Fibroblast of skin of scalp (primary cell): ENCODE measurements at regions not wholly inside any gene's neighbourhood (a gene's known extent, or its start where the extent isn't known, plus 50 kb on each side); places are given as distances from the start of the nearest gene placed in this dataset.
"Not testable (repeated sequence)": the region's sequence is repeated elsewhere in the genome, so short reads cannot be mapped to it uniquely, and the experiment has no call there.

Experiments used
- DNase-seq: peaks from one replicate; pipeline ENCODE4 v3.0.0-alpha.2; 2013

DNA sequence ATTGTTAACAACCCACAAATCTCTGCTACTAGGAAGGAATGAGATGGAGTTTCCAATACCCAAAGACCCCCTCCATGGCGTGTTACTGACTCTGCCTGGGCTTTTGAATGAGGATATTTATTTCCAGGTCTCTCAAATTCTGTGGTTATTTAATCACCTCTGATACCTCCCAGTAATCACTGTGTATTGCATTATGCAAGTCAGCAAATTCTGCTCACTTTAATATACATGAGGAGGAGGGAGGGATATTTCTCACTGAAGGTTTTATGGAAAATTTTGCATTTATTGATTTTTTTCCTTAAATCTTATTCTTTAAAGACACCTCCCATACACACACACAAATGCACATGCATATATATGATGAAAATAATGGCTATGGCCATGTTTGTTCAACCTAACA is 962.9 kb downstream of the VRK1 start:
- DNase-seq, result no peak

- no peak for DNase-seq
These were observed 965.2 kb downstream of the VRK1 start for GRCh38 chr14:97762386-97762785.

- DNase-seq, result no peak
These were observed 974.3 kb downstream of the VRK1 start for GRCh38 chr14:97771340-97772045.

DNA sequence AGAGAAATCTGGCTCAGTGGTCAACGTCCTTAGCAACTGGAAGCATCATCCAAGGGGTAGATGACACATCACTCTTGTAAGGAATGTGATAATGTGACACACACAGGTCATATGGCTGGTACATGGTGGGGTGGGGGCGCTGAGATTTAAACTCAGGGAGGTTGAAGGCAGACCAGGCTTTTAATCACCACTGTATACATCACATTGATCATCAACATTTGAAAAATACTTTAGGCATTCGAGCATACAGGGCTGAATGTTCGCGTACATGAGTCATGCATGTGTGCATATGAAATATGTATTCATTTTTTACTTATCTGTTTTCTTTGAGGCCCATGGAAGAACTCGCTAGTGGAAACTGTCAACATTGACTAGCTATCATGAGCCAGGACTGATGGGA is 976.4 kb downstream of the VRK1 start:
- DNase-seq, result no peak

- no peak for DNase-seq
These were observed 979.8 kb downstream of the VRK1 start for GRCh38 chr14:97776890-97777558.

GRCh38 chr14:97777622-97778355 is 980.6 kb downstream of the VRK1 start:
- no peak for DNase-seq

- DNase-seq, result no peak
These were observed 982.0 kb downstream of the VRK1 start for GRCh38 chr14:97779140-97779539.

DNA sequence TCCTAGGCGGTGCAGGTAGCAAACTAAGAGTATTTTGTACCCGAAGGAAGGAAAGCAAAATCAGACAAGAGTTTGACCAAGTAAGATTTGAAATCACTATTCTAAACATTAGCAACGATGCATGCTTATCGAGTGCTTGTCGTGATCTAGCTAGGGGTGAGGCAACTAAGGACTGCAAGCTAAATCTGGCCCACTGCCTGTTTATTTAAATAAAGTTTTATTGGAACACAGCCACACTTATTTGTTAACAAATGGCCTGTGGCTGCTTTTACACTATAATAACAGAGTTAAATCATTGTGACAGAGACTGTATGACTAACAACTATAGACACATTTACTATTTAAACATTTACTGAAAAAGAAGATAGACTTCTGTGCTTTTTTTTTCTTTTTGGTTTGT is 983.6 kb downstream of the VRK1 start:
- no peak for DNase-seq

DNA sequence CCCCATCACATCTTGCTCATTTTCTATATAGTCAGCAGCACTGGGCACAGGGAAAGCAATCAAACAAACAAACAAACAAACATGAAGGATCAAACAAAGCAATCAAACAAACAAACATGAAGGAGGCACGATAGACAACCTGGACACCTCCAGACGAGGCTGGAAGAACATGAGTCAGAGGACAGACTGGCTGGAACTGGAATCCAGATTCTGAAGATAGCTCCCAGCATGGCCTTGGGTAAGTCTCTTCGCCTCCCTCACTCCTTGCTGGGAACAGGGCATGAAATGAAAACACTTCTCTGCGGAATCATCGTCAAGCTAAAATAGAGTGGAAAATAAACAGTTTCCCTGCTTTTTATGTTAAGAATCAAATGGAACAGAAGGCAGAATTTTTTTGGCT is 984.8 kb downstream of the VRK1 start:
- no peak for DNase-seq

GRCh38 chr14:97782871-97783414 is 985.8 kb downstream of the VRK1 start:
- no peak for DNase-seq

DNA sequence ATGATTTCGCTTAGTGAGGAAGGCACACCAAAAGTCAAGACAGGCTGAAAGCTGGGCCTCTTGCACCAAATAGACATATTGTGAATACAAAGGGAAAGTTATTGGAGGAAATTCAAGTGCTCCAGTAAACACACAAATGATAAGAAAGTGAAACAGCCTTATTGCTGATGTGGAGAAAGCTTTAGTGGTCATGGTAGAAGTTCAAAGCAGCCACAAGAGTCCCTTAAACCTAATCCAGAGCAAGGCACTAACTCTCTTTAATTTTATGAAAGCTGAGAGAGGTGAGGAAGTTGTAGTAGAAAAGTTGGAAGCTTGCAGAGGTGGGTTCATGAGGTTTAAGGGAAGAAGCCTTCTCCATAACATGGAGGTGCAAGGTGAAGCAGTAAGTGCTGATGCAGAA is 988.3 kb downstream of the VRK1 start:
- DNase-seq, result no peak

DNA sequence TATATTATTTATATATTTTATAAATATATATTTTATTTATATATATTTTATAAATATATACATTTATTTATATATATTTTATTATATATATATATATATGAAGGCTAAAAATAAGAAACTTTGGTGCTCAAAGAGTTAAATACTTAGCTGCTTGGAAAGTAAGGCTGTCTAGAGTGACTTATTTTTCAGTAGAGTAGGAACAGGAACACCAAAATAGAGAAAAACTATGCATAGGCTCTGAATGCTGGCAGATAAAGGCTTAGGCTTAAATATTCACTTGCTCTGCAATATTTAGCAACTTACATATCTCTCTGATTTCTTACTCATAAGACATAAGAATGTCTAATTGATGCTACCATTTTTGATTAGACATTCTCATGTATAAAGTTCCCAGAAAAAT is 991.2 kb downstream of the VRK1 start:
- no peak for DNase-seq

GRCh38 chr14:97788846-97789526 is 991.8 kb downstream of the VRK1 start:
- DNase-seq, result no peak

GRCh38 chr14:97791072-97791471 is 993.9 kb downstream of the VRK1 start:
- no peak for DNase-seq

DNA sequence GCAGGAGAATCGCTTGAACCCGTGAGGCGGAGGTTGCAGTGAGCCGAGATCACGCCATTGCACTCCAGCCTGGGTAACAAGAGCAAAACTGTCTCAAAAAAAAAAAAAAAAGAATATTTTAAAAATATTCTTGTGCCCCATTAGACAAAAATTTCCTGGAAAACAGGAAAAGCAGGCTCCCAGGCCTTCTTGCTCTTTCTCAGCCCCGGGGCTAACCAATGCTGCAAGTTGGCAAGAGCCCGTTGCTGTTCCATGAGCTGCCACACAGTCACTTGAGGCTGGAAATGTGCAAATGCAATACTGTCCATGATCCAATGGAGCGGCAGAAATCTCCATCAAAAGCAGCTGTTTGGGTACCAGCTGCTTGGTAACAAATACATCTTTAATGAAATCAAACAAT is 994.7 kb downstream of the VRK1 start:
- no peak for DNase-seq

- no peak for DNase-seq
These were observed 999.3 kb downstream of the VRK1 start for GRCh38 chr14:97796511-97796910.

- no peak for DNase-seq
These were observed 1001.0 kb downstream of the VRK1 start for GRCh38 chr14:97798176-97798575.

- DNase-seq, result no peak
These were observed 1005.5 kb downstream of the VRK1 start for GRCh38 chr14:97802430-97803373.

DNA sequence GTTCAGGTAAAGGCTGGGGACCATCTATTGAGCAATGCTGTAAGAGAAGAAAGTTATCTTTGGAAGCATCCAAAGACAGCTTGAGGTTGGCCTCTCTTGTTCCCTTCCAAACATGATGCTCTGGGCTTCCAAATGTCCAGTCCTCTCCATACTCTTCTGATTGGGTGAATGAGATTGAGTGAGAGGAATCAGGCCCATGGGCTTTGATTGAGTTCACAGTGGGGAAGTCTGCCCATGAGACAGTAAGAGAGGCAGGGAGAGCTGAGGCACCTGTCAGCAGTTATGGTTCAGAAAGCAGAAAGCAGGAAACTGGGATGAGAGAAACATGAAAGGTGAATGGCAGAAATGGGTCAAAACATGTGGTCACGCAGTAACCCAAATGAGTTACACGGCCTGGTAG is 1006.9 kb downstream of the VRK1 start:
- no peak for DNase-seq

DNA sequence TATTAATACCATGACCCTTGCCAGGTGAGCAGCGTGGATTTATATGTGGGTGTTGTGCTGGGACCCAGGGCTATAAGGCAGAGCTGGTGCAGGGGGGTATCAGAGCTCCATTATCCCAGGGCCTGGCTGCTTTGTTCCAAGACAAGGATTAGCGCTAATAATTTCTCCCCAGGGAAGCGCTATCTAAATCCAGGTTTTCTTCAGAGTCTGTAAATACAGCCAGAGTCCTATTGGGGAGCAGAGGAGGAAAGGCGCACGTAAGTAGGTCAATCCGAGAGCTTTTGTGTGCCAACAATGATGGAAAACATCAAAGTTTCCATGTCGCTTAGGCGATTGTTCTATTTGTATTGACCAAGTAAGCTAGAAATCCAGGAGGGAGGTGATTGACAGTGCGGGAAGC is 1009.7 kb downstream of the VRK1 start:
- no peak for DNase-seq

- DNase-seq, result not testable (repeated sequence)
These were observed 1011.4 kb downstream of the VRK1 start for GRCh38 chr14:97808541-97808940.

DNA sequence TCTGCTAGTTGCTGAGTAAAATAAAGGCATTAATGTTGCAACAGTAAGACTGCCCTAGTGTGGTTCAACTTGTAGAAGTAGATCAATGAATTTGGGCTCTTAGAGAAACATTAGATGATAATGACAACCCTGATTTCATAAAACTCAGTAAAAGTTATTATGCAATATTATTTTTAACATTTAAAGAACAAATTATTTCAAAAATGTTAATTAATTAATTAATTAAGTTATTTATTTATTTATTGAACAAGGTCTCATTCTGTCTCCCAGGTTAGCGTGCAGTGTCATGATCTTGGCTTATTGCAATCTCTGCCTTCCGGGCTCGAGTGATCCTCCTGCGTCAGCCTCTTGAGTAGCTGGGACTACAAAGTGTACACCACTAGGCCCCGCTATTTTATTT is 1016.4 kb downstream of the VRK1 start:
- DNase-seq, result no peak
